ENCODE measurements at regions not wholly inside any gene's neighbourhood (a gene's known extent, or its start where the extent isn't known, plus 50 kb on each side); places are given as distances from the start of the nearest gene placed in this dataset.
"Not testable (repeated sequence)": the region's sequence is repeated elsewhere in the genome, so short reads cannot be mapped to it uniquely, and the experiment has no call there.

- no peak for DNase-seq
Measured at GRCh38 chr7:108627476-108628051, 57.9 kb downstream of the DNAJB9 start.

GRCh38 chr7:108628678-108629077 lies 59.0 kb downstream of the DNAJB9 start:
- no peak for DNase-seq

- no peak for DNase-seq
Measured at GRCh38 chr7:108629651-108630400, 60.2 kb downstream of the DNAJB9 start.

- peak; percentile 41 for DNase-seq
Measured at GRCh38 chr7:108634036-108634435, 64.4 kb downstream of the DNAJB9 start.

- no peak for DNase-seq
Measured at GRCh38 chr7:108634535-108634934, 64.9 kb downstream of the DNAJB9 start.

- no peak for DNase-seq
Measured at GRCh38 chr7:108637049-108637621, 67.5 kb downstream of the DNAJB9 start.

- no peak for DNase-seq
Measured at GRCh38 chr7:108642126-108642525, 72.5 kb downstream of the DNAJB9 start.

- DNase-seq: no peak
Measured at GRCh38 chr7:108643136-108643535, 73.5 kb downstream of the DNAJB9 start.

- peak; percentile 16 for DNase-seq
Measured at GRCh38 chr7:108648989-108649388, 79.3 kb downstream of the DNAJB9 start.

GRCh38 chr7:108650467-108650866 lies 80.8 kb downstream of the DNAJB9 start:
- no peak for DNase-seq

GRCh38 chr7:108652886-108653285 lies 83.2 kb downstream of the DNAJB9 start:
- no peak for DNase-seq

- DNase-seq: no peak
Measured at GRCh38 chr7:108653526-108653925, 83.9 kb downstream of the DNAJB9 start.

- DNase-seq: not testable (repeated sequence)
Measured at GRCh38 chr7:108657140-108657726, 87.6 kb downstream of the DNAJB9 start.

GRCh38 chr7:108659261-108659660 lies 89.6 kb downstream of the DNAJB9 start:
- DNase-seq: no peak

- DNase-seq: no peak
Measured at GRCh38 chr7:108659867-108660266, 90.2 kb downstream of the DNAJB9 start.

GRCh38 chr7:108660465-108660864 lies 90.8 kb downstream of the DNAJB9 start:
- DNase-seq: peak; percentile 3

GRCh38 chr7:108662783-108663362 lies 93.2 kb downstream of the DNAJB9 start:
- no peak for DNase-seq

GRCh38 chr7:108663701-108664100 lies 94.0 kb downstream of the DNAJB9 start:
- no peak for DNase-seq

GRCh38 chr7:108667216-108667615 lies 97.5 kb downstream of the DNAJB9 start:
- no peak for DNase-seq

GRCh38 chr7:108669958-108670357 lies 100.3 kb downstream of the DNAJB9 start:
- DNase-seq: no peak

GRCh38 chr7:108673699-108674098 lies 104.0 kb downstream of the DNAJB9 start:
- not testable (repeated sequence) for DNase-seq

GRCh38 chr7:108684629-108685028 lies 115.0 kb downstream of the DNAJB9 start:
- no peak for DNase-seq

GRCh38 chr7:108686494-108686893 lies 116.8 kb downstream of the DNAJB9 start:
- no peak for DNase-seq

- no peak for DNase-seq
Measured at GRCh38 chr7:108697254-108697653, 127.6 kb downstream of the DNAJB9 start.
